B cell (primary cell): ENCODE measurements at regions not wholly inside any gene's neighbourhood (a gene's known extent, or its start where the extent isn't known, plus 50 kb on each side); places are given as distances from the start of the nearest gene placed in this dataset.

Source experiments
- CTCF ChIP-seq: fragments of 200-600 bp; IDR thresholded peaks from one replicate; pipeline ENCODE4 v1.8.0; 2022; ENCODE audit warnings: antibody characterized with exemption, mild to moderate bottlenecking
- EZH2 ChIP-seq: IDR thresholded peaks from 2 replicates; pipeline ENCODE4 v1.6.1; 2012; ENCODE audit warnings: borderline replicate concordance, low read depth, mild to moderate bottlenecking, moderate library complexity, low read length; ENCODE audit not compliant: insufficient read depth, poor library complexity, severe bottlenecking

GRCh38 chr9:89882930-89883361, 278.1 kb downstream of the GADD45G start:
- no peak for TF ChIP-seq EZH2
- no peak for TF ChIP-seq CTCF
